OCI-LY1 (cell line): ENCODE measurements at regions not wholly inside any gene's neighbourhood (a gene's known extent, or its start where the extent isn't known, plus 50 kb on each side); places are given as distances from the start of the nearest gene placed in this dataset.

Experiments used
- EZH2 ChIP-seq: fragments of 200-600 bp; sonication (generic), shearing (Covaris generic); IDR thresholded peaks from 2 replicates; pipeline ENCODE4 v1.8.0; 2017; ENCODE audit warnings: borderline replicate concordance, mixed run types, mild to moderate bottlenecking, antibody characterized with exemption, low read length, moderate library complexity, mixed read lengths
- TF ChIP-seq, protein P1 (sequence below): fragments of 200-600 bp; sonication (generic), shearing (Covaris generic); IDR thresholded peaks from 2 replicates; pipeline ENCODE4 v1.5.1; 2017; ENCODE audit warnings: mild to moderate bottlenecking, antibody characterized with exemption, low read length, moderate library complexity, mixed read lengths

DNA sequence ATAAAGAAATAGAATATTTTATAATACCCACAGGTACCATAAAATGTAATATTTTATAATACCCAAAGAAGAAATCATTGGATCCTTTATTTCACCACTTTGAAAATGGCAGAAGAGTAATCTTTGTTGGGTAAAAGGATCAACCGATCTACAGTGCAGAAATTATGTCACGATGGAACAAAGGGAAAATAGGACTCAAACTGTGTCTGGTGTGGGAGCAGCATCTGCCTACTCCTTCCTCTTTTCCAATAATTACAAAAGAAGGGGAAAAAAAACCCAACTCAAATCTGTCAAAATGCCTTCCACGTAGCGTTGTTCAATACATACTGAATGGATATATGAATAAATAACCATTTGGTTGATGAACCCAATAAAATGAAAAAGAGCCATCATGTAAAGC lies 492.6 kb upstream of the TBL1XR1 start:
- TF ChIP-seq, protein P1, sequence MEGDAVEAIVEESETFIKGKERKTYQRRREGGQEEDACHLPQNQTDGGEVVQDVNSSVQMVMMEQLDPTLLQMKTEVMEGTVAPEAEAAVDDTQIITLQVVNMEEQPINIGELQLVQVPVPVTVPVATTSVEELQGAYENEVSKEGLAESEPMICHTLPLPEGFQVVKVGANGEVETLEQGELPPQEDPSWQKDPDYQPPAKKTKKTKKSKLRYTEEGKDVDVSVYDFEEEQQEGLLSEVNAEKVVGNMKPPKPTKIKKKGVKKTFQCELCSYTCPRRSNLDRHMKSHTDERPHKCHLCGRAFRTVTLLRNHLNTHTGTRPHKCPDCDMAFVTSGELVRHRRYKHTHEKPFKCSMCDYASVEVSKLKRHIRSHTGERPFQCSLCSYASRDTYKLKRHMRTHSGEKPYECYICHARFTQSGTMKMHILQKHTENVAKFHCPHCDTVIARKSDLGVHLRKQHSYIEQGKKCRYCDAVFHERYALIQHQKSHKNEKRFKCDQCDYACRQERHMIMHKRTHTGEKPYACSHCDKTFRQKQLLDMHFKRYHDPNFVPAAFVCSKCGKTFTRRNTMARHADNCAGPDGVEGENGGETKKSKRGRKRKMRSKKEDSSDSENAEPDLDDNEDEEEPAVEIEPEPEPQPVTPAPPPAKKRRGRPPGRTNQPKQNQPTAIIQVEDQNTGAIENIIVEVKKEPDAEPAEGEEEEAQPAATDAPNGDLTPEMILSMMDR = no peak
- TF ChIP-seq EZH2 = no peak
